EH (cell line): ENCODE measurements at regions not wholly inside any gene's neighbourhood (a gene's known extent, or its start where the extent isn't known, plus 50 kb on each side); places are given as distances from the start of the nearest gene placed in this dataset.
"Not testable (repeated sequence)": the region's sequence is repeated elsewhere in the genome, so short reads cannot be mapped to it uniquely, and the experiment has no call there.

ENCODE experiments used
- DNase-seq: peaks from one replicate; pipeline ENCODE4 v3.0.0-alpha.2; 2015; ENCODE audit warnings: low read depth

- DNase-seq = no peak
These were observed 813.0 kb upstream of the SLITRK5 start for GRCh38 chr13:86858216-86858615.

GRCh38 chr13:86862137-86862536, 809.0 kb upstream of the SLITRK5 start:
- no peak for DNase-seq

GRCh38 chr13:86864376-86864775, 806.8 kb upstream of the SLITRK5 start:
- no peak for DNase-seq

GRCh38 chr13:86870444-86870843, 800.7 kb upstream of the SLITRK5 start:
- no peak for DNase-seq

- no peak for DNase-seq
These were observed 793.7 kb upstream of the SLITRK5 start for GRCh38 chr13:86877441-86877840.

GRCh38 chr13:86878781-86879180, 792.4 kb upstream of the SLITRK5 start:
- no peak for DNase-seq

GRCh38 chr13:86881390-86881789, 789.8 kb upstream of the SLITRK5 start:
- DNase-seq = no peak

- DNase-seq = no peak
These were observed 789.1 kb upstream of the SLITRK5 start for GRCh38 chr13:86882107-86882506.

GRCh38 chr13:86882835-86883234, 788.3 kb upstream of the SLITRK5 start:
- no peak for DNase-seq

- DNase-seq = no peak
These were observed 778.8 kb upstream of the SLITRK5 start for GRCh38 chr13:86892330-86892729.

- DNase-seq = no peak
These were observed 770.3 kb upstream of the SLITRK5 start for GRCh38 chr13:86900906-86901305.

GRCh38 chr13:86906127-86906874, 764.9 kb upstream of the SLITRK5 start:
- DNase-seq = no peak

- DNase-seq = no peak
These were observed 764.0 kb upstream of the SLITRK5 start for GRCh38 chr13:86907156-86907555.

- no peak for DNase-seq
These were observed 761.9 kb upstream of the SLITRK5 start for GRCh38 chr13:86909318-86909717.

- DNase-seq = no peak
These were observed 756.4 kb upstream of the SLITRK5 start for GRCh38 chr13:86914757-86915156.

- not testable (repeated sequence) for DNase-seq
These were observed 753.7 kb upstream of the SLITRK5 start for GRCh38 chr13:86917438-86917837.

GRCh38 chr13:86918682-86919081, 752.5 kb upstream of the SLITRK5 start:
- DNase-seq = no peak

GRCh38 chr13:86920961-86921360, 750.2 kb upstream of the SLITRK5 start:
- no peak for DNase-seq

- no peak for DNase-seq
These were observed 748.2 kb upstream of the SLITRK5 start for GRCh38 chr13:86922936-86923335.

GRCh38 chr13:86926916-86927315, 744.3 kb upstream of the SLITRK5 start:
- not testable (repeated sequence) for DNase-seq

GRCh38 chr13:86932776-86933334, 738.3 kb upstream of the SLITRK5 start:
- no peak for DNase-seq

GRCh38 chr13:86933676-86934075, 737.5 kb upstream of the SLITRK5 start:
- no peak for DNase-seq

- DNase-seq = no peak
These were observed 733.9 kb upstream of the SLITRK5 start for GRCh38 chr13:86937316-86937715.

GRCh38 chr13:86945584-86945983, 725.6 kb upstream of the SLITRK5 start:
- no peak for DNase-seq
